AG04450 (cell line): ENCODE measurements at regions not wholly inside any gene's neighbourhood (a gene's known extent, or its start where the extent isn't known, plus 50 kb on each side); places are given as distances from the start of the nearest gene placed in this dataset.

Experiments used
- CTCF ChIA-PET: fragments of 300-600, 350-600 bp; formaldehyde crosslinking; extraction: SDS; loops from one replicate; lab custom pipeline; 2022; ENCODE audit warnings: antibody characterized with exemption, inconsistent platforms; lab: Charles Lee
- POLR2A ChIA-PET: fragments of 350-600 bp; formaldehyde crosslinking; extraction: SDS; loops from one replicate; lab custom pipeline; 2021; ENCODE audit warnings: antibody characterized with exemption, inconsistent platforms; lab: Yijun Ruan, JAX
- DNase-seq: peaks from one replicate; pipeline ENCODE4 v3.0.0-alpha.2; 2011; ENCODE audit warnings: low read depth, low spot score
- H3K27ac ChIP-seq: one replicate; pipeline ENCODE4 v1.5.1; 2012; ENCODE audit warnings: low read depth, low read length, control low read depth
- H3K27me3 ChIP-seq: one replicate; pipeline ENCODE4 v1.6.0; 2012; ENCODE audit warnings: low read length; ENCODE audit not compliant: control insufficient read depth, insufficient read depth
- H3K4me3 ChIP-seq: 2 replicates; pipeline ENCODE4 v1.5.1; 2011; ENCODE audit warnings: mild to moderate bottlenecking, low read depth, low read length, control low read depth
- H3K9me3 ChIP-seq: 2 replicates; pipeline ENCODE4 v1.5.1; 2012; ENCODE audit warnings: low read length; ENCODE audit not compliant: control insufficient read depth, insufficient read depth
- TF ChIP-seq, protein P1 (sequence below): IDR thresholded peaks from 2 replicates; pipeline ENCODE4 v1.5.1; 2011; ENCODE audit warnings: low read depth, low read length, control low read depth, inconsistent platforms

DNA sequence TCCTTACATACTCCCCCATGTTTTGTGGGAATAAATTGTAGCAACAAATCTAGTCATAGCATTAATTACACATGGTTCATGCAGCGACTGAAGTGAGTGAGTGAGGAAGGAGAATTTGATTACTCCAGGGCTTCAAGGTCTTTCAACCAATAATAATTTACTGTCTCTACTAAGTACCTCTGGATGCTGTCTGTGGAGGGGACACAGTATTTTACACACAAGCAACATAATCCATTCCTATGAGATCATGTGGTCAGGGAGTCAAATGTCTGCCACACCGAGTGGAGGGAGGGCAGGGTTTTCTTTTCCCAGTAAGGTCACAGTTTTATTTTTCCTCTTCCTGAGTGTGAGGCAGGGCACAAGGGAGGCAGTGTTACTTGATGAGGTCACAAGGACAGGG, 334.7 kb upstream of the CELF4 start:
- Histone ChIP-seq H3K9me3 (peaks cover 20% of the 10 kb centered on the region; the same call in 1 of the 2 replicates), H3K27ac (no peak overlapping the region), H3K4me3 (no peak overlapping the region), H3K27me3 (no peaks in the 10 kb centered on the region)
- DNase-seq = no peak
- TF ChIP-seq, protein P1, sequence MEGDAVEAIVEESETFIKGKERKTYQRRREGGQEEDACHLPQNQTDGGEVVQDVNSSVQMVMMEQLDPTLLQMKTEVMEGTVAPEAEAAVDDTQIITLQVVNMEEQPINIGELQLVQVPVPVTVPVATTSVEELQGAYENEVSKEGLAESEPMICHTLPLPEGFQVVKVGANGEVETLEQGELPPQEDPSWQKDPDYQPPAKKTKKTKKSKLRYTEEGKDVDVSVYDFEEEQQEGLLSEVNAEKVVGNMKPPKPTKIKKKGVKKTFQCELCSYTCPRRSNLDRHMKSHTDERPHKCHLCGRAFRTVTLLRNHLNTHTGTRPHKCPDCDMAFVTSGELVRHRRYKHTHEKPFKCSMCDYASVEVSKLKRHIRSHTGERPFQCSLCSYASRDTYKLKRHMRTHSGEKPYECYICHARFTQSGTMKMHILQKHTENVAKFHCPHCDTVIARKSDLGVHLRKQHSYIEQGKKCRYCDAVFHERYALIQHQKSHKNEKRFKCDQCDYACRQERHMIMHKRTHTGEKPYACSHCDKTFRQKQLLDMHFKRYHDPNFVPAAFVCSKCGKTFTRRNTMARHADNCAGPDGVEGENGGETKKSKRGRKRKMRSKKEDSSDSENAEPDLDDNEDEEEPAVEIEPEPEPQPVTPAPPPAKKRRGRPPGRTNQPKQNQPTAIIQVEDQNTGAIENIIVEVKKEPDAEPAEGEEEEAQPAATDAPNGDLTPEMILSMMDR = no peak
- POLR2A ChIA-PET = no interaction called here
- CTCF ChIA-PET = no interaction called here

DNA sequence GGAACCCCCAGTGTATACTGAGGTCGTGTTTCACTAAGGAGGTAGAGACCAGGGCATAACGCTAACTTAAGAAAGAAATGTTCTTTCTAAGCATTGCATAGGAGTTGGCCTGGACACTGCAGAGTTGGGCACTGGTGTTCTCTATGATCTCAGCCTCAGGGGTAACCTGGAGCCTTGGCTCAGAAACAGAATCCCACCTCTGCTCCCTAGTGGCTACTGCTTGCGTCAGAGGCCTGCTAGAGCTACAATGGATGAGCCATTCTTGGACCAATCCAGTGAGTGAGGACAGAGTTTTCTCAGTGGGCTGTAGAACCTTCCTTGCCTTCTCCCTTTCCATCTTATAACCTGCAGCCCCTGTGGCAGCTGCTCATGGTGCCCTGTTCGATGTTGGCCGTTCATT, 324.4 kb upstream of the CELF4 start:
- Histone ChIP-seq H3K27ac (no peak overlapping the region), H3K27me3 (no peaks in the 10 kb centered on the region), H3K9me3 (peaks cover 33% of the 10 kb centered on the region), H3K4me3 (no peak overlapping the region)
- ChIA-PET CTCF (no interaction called here), POLR2A (no interaction called here)
- TF ChIP-seq, protein P1 = no peak
- DNase-seq = no peak

DNA sequence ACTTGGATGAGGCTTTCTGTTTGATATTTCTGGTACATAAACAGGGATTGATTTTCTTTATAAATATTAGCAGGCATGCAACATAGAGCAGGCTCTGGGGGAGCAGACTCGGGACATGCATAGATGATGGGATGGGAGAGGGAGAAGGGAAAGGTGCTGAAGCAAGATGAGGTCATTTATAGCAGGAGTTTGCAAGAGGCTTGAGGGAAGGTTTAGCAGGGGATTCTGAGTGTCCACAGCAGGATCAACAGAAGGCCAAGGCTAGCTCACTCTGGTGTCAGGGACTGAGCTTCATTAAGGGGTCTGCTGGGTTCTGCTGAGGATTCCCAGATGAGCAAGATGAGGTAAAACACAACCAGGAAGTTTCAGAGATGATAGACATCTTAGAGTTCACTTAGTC, 309.1 kb upstream of the CELF4 start:
- no peak overlapping the region for H3K4me3 ChIP-seq
- ChIA-PET CTCF (no interaction called here), POLR2A (no interaction called here)
- H3K27me3 ChIP-seq = no peaks in the 10 kb centered on the region
- TF ChIP-seq, protein P1 = no peak
- peaks cover 11% of the 10 kb centered on the region for H3K9me3 ChIP-seq
- no peak overlapping the region for H3K27ac ChIP-seq
- no peak for DNase-seq

DNA sequence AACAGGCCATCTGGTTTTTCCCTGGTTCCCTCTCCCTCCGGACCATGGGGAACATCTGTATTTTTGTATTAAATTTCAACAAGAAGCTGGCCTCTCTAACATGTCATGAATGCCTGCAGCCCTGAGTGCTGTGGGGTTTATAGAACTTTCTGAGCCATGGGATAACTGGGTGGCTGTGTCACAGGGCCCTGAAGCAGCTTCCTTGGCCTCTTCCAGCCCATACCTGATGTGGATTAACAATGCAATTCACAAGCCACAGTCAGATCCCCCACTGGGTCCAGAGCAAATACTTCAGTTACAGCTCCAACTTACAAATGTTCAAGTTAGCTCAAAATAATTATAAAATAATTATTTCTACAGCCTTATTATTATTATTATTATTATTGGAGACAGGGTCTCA, 307.8 kb upstream of the CELF4 start:
- ChIA-PET CTCF (no interaction called here), POLR2A (no interaction called here)
- Histone ChIP-seq H3K4me3 (no peak overlapping the region), H3K27ac (no peak overlapping the region), H3K27me3 (no peaks in the 10 kb centered on the region), H3K9me3 (peaks cover 11% of the 10 kb centered on the region)
- TF ChIP-seq, protein P1 = no peak
- DNase-seq = no peak

DNA sequence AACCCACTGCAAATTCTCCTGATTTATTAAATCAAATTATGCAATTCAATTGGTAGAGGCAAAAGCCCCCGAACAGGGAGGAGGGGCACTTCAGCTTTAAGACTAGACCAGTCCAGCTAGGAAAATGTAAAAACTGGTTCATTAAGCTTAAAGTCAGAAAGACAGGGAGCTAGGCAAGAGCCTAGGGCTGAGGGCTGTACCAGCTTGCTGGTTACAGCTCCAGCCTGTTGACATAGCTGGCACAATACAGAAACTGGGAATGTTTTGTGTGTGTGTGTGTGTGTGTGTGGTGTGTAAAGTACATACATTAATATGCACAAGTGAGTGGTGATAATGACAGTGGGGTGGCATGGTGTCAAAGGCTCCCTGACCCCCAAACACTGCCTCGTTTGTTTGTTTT, 307.0 kb upstream of the CELF4 start:
- Histone ChIP-seq H3K27ac (no peak overlapping the region), H3K4me3 (no peak overlapping the region), H3K9me3 (peaks cover 18% of the 10 kb centered on the region), H3K27me3 (no peaks in the 10 kb centered on the region)
- ChIA-PET POLR2A (no interaction called here), CTCF (no interaction called here)
- TF ChIP-seq, protein P1 = no peak
- no peak for DNase-seq
